GM18867 (cell line): ENCODE measurements at regions not wholly inside any gene's neighbourhood (a gene's known extent, or its start where the extent isn't known, plus 50 kb on each side); places are given as distances from the start of the nearest gene placed in this dataset.
"Not testable (repeated sequence)": the region's sequence is repeated elsewhere in the genome, so short reads cannot be mapped to it uniquely, and the experiment has no call there.

Experiments used
- ATAC-seq: cut with Tn5 transposase; IDR thresholded peaks from one replicate; pipeline ENCODE4 v1.9.1; 2021; ENCODE audit warnings: mild to moderate bottlenecking, moderate library complexity; ENCODE audit not compliant: unreplicated experiment

DNA sequence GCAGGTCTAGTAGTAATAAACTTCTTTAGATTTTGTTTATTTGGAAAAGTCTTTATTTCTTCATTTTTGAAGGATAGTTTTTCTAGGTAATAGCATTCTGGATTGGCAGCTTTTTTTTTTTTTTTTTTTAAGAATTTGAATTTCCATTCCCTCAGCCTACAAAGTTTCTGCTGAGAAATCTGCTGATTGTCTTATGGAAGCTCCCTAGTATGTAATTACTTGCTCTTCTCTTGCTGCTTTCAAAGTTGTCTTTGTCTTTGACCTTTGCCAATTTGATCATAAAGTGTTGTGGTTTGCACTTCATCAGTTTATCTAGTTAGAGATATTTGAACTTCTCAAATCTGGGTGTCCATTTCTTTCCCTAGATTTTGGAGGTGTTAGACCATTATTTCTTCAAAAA, 82.2 kb upstream of the GMDS start:
- no peak for ATAC-seq

GRCh38 chr6:2324166-2324953, 79.0 kb upstream of the GMDS start:
- ATAC-seq, result no peak

DNA sequence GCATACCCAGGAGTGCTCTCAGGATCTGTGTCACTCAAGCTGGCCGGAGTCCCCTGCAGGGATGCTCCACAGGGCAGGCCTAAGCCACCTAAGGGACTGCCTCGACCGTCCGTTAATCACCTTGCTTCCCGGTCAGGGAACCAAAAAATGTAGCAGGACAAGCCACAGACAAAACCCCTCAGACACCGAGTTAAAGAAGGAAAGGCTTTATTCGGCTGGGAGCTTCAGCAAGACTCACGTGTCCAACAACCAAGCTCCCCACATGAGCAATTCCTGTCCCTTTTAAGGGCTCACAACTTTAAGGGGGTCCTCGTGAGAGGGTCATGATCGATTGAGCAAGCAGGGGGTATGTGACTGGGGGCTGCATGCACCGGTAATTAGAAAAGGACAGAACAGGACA, 72.1 kb upstream of the GMDS start:
- not testable (repeated sequence) for ATAC-seq

GRCh38 chr6:2314641-2315040, 69.2 kb upstream of the GMDS start:
- ATAC-seq, result no peak

DNA sequence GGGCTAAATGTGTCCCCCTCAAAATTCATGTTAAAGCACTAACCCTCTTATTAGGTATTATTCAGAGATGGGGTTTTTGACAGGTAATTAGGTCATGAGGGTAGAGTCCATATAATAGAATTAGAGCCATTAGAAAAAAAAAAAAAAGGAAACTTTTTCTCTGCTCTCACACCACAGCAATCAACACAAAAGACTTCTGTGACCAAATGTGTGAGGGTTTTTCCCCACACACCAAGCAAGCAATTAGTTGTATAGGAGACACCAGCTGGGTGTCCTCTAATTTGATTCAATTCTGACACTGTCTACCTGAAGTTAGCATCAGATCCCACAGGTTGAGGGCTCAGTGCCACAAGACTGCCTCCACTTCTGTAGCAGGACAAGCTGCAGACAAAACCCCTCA, 64.6 kb upstream of the GMDS start:
- ATAC-seq, result no peak

- no peak for ATAC-seq
Measured at GRCh38 chr6:2309122-2309521, 63.7 kb upstream of the GMDS start.

GRCh38 chr6:2307799-2308198, 62.4 kb upstream of the GMDS start:
- no peak for ATAC-seq

DNA sequence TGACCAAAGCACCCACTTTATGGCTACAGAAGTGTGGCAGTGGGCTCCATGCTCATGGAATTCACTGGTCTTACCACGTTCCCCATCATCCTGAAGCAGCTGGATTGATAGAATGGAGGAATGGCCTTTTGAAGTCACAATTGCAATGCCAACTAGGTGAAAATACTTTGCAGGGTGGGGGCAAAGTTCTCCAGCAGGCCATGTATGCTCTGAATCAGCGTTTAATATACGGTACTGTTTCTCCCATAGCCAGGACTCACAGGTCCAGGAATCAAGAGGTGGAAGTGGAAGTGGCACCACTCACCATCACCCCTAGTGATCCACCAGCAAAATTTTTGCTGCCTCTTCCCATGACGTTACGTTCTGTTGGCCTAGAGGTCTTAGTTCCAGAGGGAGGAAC, 60.5 kb upstream of the GMDS start:
- ATAC-seq, result no peak

DNA sequence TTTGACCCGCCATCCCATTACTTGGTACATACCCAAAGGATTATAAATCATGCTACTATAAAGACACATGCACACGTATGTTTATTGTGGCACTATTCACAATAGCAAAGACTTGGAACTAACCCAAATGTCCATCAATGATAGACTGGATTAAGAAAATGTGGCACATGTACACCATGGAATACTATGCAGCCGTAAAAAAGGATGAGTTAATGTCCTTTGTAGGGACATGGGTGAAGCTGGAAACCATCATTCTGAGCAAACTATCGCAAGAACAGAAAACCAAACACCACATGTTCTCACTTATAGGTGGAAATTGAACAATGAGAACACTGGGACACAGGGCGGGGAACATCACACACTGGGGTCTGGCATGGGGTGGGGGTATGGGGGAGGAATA, 57.1 kb upstream of the GMDS start:
- ATAC-seq, result not testable (repeated sequence)

DNA sequence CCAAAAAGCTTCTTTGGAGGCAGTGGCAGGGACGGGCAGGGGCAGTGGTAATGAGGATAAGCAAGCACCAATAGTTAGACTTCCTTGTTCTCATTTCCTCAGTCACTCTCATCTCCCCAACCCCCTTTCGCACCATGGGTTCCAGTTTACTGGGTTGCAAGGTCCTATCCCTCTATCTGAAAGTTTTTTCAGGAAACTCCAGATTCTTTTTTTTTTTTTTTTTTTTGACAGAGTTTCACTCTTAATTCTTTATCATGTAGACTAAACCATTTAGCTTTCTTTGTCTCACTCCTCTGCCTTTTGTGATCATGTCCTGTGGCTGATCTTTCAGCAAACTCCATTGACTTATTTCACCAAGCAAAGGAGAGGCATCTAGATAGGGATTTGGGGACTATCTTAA, 51.4 kb upstream of the GMDS start:
- no peak for ATAC-seq
